GM19395 (cell line): ENCODE measurements at regions not wholly inside any gene's neighbourhood (a gene's known extent, or its start where the extent isn't known, plus 50 kb on each side); places are given as distances from the start of the nearest gene placed in this dataset.

ENCODE experiments used
- ATAC-seq: cut with Tn5 transposase; IDR thresholded peaks from one replicate; pipeline ENCODE4 v1.9.1; 2021; ENCODE audit warnings: mild to moderate bottlenecking, moderate library complexity; ENCODE audit not compliant: unreplicated experiment

DNA sequence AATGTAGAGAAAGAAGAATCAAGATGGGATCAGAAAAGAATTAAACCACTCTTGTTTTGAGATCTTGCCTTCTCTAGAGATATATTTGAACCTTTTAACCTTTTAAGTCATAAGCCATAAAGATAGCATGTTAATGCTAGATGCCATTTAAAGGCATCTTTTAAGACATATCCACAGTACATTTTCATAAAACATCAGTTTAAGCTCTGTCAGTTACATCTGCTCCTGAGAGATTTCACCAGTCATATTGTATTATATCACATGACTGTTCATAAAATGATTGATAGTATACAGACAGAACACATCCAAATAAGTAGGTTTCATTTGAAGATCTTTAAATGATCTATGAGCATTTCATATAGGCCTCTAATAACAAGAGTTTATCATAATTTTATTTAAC lies 1238.5 kb downstream of the SLC16A7 start:
- no peak for ATAC-seq

DNA sequence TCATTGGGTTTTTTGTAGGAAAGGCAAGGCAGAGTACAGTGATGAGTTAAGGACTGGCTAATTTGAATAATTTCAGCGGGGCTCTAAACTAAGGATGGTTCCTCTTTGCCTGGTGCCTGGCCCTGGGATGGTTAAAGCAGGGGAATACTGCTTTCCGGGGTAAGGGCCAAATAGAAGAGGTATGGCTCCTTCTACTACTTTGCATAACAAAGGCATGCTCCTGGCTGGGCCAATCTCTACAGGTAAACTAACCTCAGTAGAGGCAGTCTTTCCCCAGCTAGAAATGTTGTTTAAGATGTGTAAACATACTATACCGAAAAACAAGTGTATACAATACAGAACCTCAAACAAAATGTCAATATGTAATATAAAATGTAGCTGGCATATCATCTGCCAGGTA lies 1239.0 kb downstream of the SLC16A7 start:
- no peak for ATAC-seq

DNA sequence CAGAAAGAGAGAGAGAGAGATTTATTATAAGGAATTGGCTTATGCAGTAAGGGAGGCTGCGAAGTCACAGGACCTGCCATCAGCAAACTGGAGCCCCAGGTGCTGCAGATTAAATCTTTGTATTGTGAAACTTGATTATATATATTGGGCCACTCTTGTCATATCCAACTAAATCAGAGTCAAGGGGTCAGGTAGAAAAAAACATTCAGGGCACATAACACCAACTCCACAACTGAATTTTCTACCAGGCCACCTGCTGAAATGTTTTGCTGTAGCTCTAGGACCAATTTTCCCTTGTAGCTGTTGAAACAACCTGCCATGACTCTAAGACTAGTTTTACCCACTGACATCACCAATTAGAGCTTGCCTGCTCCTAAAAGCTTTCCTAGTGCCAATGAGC lies 1240.8 kb downstream of the SLC16A7 start:
- no peak for ATAC-seq

- no peak for ATAC-seq
Measured at GRCh38 chr12:60842181-60842580, 1246.4 kb downstream of the SLC16A7 start.

- ATAC-seq: no peak
Measured at GRCh38 chr12:60844101-60844500, 1248.3 kb downstream of the SLC16A7 start.

DNA sequence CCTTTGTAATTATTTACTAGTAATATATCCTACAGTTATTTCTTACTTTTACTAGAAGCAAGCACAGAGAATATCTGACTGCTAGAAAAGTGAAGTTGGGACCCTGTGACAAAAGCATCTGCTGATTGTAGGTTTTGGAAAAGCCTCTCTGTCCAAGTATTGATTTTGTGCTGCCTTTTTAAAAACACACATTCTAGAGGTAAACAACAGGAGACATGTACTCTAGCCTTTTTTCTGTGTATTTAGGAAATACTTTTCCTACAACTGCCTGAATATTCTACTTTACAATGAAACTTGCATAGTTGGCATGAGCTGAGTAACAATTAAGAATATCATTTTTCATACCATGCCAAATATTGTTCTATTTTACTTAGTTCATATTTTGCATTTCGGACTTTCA lies 1249.0 kb downstream of the SLC16A7 start:
- no peak for ATAC-seq

- no peak for ATAC-seq
Measured at GRCh38 chr12:60845696-60846095, 1249.9 kb downstream of the SLC16A7 start.

DNA sequence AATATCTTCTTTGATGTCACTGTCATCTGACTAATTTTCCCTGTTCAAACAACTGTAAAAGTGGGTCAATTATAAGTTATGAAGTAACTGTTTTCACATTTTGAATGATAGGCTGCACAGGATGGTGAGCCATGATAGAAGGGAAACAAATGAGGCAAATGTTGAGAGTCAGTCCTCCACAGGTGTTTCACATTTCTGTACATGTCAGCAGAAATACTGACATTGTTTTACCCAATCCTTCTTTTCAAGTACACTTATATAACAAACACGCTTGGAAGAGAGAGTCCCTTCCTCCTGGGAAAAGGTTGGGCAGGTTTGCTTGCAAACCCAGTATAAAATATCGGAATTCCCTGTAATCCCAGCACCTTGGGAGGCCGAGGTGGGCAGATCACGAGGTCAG lies 1251.5 kb downstream of the SLC16A7 start:
- no peak for ATAC-seq

DNA sequence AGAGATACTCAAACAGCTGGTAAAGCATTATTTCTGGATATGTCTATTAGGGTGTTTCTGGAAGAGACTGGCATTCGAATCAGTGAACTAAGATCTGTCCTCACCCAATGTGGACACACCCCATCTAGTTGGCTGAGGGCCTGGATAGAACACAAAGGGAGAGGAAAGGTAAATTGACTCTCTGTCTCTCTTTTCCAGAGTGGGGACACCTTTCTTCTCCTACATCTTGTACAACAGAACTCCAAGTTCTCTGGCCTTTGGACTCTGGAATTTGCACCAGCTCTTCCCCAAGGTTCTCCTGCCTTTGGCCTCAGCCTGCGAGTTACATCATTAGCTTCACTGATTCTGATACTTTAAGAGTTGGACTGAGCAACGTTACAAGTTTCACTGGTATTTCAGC lies 1253.9 kb downstream of the SLC16A7 start:
- ATAC-seq: no peak

DNA sequence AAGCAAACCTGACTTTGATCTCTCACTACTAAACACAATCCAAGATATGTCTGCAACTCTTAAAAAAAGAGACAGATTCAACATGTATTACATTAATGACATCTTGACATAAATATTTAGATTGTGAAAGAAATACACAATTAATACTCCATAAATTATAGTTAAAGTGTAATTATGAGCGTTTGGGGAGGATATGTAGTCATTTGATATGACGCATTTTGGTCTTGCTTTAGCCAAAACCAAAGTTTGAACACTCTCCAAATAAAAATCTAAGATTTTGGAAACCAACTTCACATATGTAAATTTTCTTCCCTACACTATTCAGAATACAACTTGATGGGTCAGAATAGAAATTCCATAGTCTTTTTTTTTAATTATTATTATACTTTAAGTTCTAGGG lies 1257.6 kb downstream of the SLC16A7 start:
- ATAC-seq: no peak

GRCh38 chr12:60863421-60863820 lies 1267.6 kb downstream of the SLC16A7 start:
- ATAC-seq: no peak

GRCh38 chr12:60872219-60872618 lies 1276.4 kb downstream of the SLC16A7 start:
- no peak for ATAC-seq

GRCh38 chr12:60872850-60873713 lies 1277.3 kb downstream of the SLC16A7 start:
- ATAC-seq: no peak

GRCh38 chr12:60874091-60874490 lies 1278.3 kb downstream of the SLC16A7 start:
- no peak for ATAC-seq

- ATAC-seq: no peak
Measured at GRCh38 chr12:60920841-60921495, 1325.1 kb downstream of the SLC16A7 start.

DNA sequence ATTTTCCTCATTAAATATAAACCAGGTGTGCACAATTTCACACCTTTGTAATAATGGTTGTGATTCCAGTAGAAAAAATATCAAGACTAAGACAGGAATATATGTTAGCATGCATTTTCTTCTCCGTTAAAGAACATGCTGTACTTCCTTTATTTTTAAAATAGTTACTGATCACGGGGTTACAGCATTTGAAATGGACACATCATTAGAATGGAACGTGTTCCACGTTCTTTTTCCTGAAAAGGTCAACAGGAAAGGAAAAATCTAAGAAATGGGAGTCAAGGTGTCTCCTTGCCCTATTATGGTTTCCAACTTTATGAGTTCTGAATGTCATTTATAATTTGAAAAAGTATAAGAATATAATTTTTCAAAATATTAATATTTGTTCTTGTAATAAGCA lies 1325.7 kb downstream of the SLC16A7 start:
- no peak for ATAC-seq

GRCh38 chr12:60926256-60926655 lies 1330.4 kb downstream of the SLC16A7 start:
- ATAC-seq: no peak

GRCh38 chr12:60930151-60930550 lies 1330.1 kb upstream of the USP15 start:
- ATAC-seq: no peak

DNA sequence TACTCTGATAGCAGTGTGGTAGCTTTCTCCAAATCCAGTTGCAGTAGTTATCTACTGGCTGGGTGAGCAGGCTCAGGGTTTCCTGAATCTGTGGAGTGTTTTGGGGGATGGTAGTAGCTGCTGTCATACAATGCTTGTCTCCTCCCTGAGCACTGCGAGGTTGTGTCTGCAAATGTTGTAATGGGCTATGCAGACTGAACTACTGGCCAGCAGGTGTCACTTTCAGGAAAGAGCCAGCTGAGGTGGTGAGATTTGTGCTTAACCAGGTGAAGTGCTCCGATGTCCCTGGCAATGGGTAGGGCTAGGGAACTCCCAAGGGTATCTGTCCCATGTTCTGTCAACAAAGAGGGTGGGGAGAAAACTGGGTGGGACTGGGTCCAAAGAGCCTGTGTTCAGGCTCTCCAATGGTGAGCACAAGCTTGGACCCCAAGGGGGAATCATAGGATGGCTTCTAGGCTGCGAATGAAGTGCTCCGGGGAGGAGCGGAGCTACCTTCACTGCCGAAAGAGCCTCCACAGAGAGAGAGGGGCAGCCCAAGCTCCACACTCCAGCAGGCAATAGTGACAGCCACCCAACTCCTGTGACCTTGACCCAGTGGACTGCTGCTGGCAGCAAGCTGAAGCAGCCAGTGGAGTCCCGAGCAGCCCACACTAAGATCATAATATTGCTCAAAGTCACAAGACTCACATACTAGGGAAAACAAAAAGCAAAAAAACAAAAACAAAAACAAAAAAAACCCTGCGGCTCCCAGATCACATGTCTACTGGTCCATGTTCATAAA lies 1324.0 kb upstream of the USP15 start:
- ATAC-seq: no peak

DNA sequence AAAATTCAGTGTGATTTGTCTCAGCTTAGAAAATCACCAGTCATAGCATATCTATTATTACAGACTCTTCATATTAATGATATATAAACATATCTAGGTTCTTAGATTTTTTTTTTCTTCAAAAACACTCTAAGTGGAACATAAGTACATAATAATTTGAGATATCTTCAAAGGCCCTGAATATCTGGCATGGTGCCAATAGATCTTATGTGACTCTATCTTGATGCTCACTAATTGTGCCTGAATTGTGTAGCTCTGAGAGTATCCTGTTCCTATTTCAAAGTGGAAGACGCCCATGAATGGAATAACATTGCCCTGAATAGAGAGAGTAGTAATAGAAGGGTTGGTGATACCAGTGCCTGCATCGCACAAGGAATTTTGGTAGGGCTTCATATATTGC lies 1312.7 kb upstream of the USP15 start:
- ATAC-seq: no peak

- ATAC-seq: no peak
Measured at GRCh38 chr12:60967128-60967527, 1293.1 kb upstream of the USP15 start.

DNA sequence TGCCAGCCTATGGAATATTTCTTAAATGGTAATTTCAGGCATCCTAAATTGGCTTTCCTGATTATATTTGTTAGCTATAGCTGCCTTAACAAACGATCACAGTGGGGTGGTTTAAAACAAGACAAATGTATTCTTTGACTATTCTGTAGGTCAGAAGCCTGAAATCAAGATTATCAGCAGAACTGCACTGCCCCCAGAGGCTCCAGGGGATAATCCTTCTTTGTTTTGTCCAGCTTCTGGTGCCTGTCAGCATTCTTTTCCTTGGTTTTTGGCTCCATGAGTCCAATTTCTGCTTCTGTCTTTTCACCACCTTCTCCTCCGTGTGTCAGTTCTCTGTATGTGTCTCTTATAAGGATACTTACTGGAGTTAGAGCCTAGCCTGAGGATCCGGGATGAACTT lies 1282.2 kb upstream of the USP15 start:
- ATAC-seq: no peak
